GM18511 (cell line): ENCODE measurements at regions not wholly inside any gene's neighbourhood (a gene's known extent, or its start where the extent isn't known, plus 50 kb on each side); places are given as distances from the start of the nearest gene placed in this dataset.
"Not testable (repeated sequence)": the region's sequence is repeated elsewhere in the genome, so short reads cannot be mapped to it uniquely, and the experiment has no call there.

ENCODE experiments used
- ATAC-seq: cut with Tn5 transposase; IDR thresholded peaks from one replicate; pipeline ENCODE4 v1.9.1; 2021; ENCODE audit warnings: mild to moderate bottlenecking, moderate library complexity; ENCODE audit not compliant: unreplicated experiment

GRCh38 chr21:23861911-23862504 lies 1745.3 kb downstream of the MRPL39 start:
- ATAC-seq = no peak

GRCh38 chr21:23858878-23859277 lies 1748.4 kb downstream of the MRPL39 start:
- no peak for ATAC-seq

GRCh38 chr21:23853796-23854379 lies 1753.4 kb downstream of the MRPL39 start:
- peak; percentile 75 for ATAC-seq

- no peak for ATAC-seq
Measured at GRCh38 chr21:23837564-23837963, 1769.7 kb downstream of the MRPL39 start.

GRCh38 chr21:23822760-23823159 lies 1784.5 kb downstream of the MRPL39 start:
- no peak for ATAC-seq

GRCh38 chr21:23817337-23817736 lies 1789.9 kb downstream of the MRPL39 start:
- no peak for ATAC-seq

GRCh38 chr21:23812485-23812884 lies 1794.8 kb downstream of the MRPL39 start:
- ATAC-seq = no peak

- no peak for ATAC-seq
Measured at GRCh38 chr21:23811805-23812204, 1795.5 kb downstream of the MRPL39 start.

GRCh38 chr21:23809573-23809972 lies 1797.7 kb downstream of the MRPL39 start:
- no peak for ATAC-seq

GRCh38 chr21:23806966-23807548 lies 1800.2 kb downstream of the MRPL39 start:
- not testable (repeated sequence) for ATAC-seq

GRCh38 chr21:23804866-23805265 lies 1802.4 kb downstream of the MRPL39 start:
- ATAC-seq = no peak

GRCh38 chr21:23801292-23801691 lies 1806.0 kb downstream of the MRPL39 start:
- no peak for ATAC-seq

- no peak for ATAC-seq
Measured at GRCh38 chr21:23799376-23799775, 1807.9 kb downstream of the MRPL39 start.

GRCh38 chr21:23792300-23792699 lies 1815.0 kb downstream of the MRPL39 start:
- no peak for ATAC-seq

- ATAC-seq = no peak
Measured at GRCh38 chr21:23789864-23790263, 1817.4 kb downstream of the MRPL39 start.

GRCh38 chr21:23780326-23780725 lies 1827.0 kb downstream of the MRPL39 start:
- ATAC-seq = no peak

- no peak for ATAC-seq
Measured at GRCh38 chr21:23743821-23744220, 1863.5 kb downstream of the MRPL39 start.

- ATAC-seq = no peak
Measured at GRCh38 chr21:23740463-23740862, 1866.8 kb downstream of the MRPL39 start.

- no peak for ATAC-seq
Measured at GRCh38 chr21:23732776-23733175, 1874.5 kb downstream of the MRPL39 start.

GRCh38 chr21:23729331-23729730 lies 1878.0 kb downstream of the MRPL39 start:
- ATAC-seq = no peak

GRCh38 chr21:23725576-23725975 lies 1881.7 kb downstream of the MRPL39 start:
- ATAC-seq = no peak

- no peak for ATAC-seq
Measured at GRCh38 chr21:23718446-23719285, 1888.6 kb downstream of the MRPL39 start.
